ENCODE measurements at regions not wholly inside any gene's neighbourhood (a gene's known extent, or its start where the extent isn't known, plus 50 kb on each side); places are given as distances from the start of the nearest gene placed in this dataset.
A peak's percentile ranks its signal among the peaks of the same experiment; 100 is the strongest.

- H3K27ac ChIP-seq (ENCODE audit: low read depth, low read length): no peak overlapping the region
- H3K9me3 ChIP-seq (ENCODE audit: low read depth, low read length): no peaks in the 10 kb centered on the region
- no peak for TF ChIP-seq CTCF (IDR thresholded peaks at IDR 0.05; ENCODE audit: extremely low read depth, low read depth, low read length)
- DNase-seq (ENCODE audit: insufficient read length, low spot score, missing footprints): no peak
- no peak overlapping the region for H2AFZ ChIP-seq (ENCODE audit: low read length)
- no peaks in the 10 kb centered on the region for H3K36me3 ChIP-seq (ENCODE audit: insufficient read depth, low read length)
- no peak overlapping the region for H3K4me3 ChIP-seq (ENCODE audit: insufficient read depth, low read length)
- H4K20me1 ChIP-seq (ENCODE audit: insufficient read depth, low read length): no peaks in the 10 kb centered on the region
- no peaks in the 10 kb centered on the region for H3K27me3 ChIP-seq (ENCODE audit: insufficient read depth, low read length)
- no peaks in the 10 kb centered on the region for H3K79me2 ChIP-seq (ENCODE audit: insufficient read depth, low read length)
- H3K4me1 ChIP-seq (ENCODE audit: insufficient read depth, low read length): peaks cover 19% of the 10 kb centered on the region
- no peak overlapping the region for H3K4me2 ChIP-seq (ENCODE audit: insufficient read depth, low read length)
Measured at GRCh38 chr3:160170409-160171370, 54.5 kb upstream of the C3orf80 start.

- H3K4me3 ChIP-seq (ENCODE audit: insufficient read depth, low read length): no peak overlapping the region
- peaks cover 19% of the 10 kb centered on the region for H3K4me1 ChIP-seq (ENCODE audit: insufficient read depth, low read length)
- DNase-seq (ENCODE audit: insufficient read length, low spot score, missing footprints): no peak
- no peaks in the 10 kb centered on the region for H3K36me3 ChIP-seq (ENCODE audit: insufficient read depth, low read length)
- no peaks in the 10 kb centered on the region for H3K79me2 ChIP-seq (ENCODE audit: insufficient read depth, low read length)
- H4K20me1 ChIP-seq (ENCODE audit: insufficient read depth, low read length): no peaks in the 10 kb centered on the region
- H3K27ac ChIP-seq (ENCODE audit: low read depth, low read length): no peak overlapping the region
- no peak for TF ChIP-seq CTCF (IDR thresholded peaks at IDR 0.05; ENCODE audit: extremely low read depth, low read depth, low read length)
- no peak overlapping the region for H2AFZ ChIP-seq (ENCODE audit: low read length)
- H3K27me3 ChIP-seq (ENCODE audit: insufficient read depth, low read length): no peaks in the 10 kb centered on the region
- no peaks in the 10 kb centered on the region for H3K9me3 ChIP-seq (ENCODE audit: low read depth, low read length)
- H3K4me2 ChIP-seq (ENCODE audit: insufficient read depth, low read length): no peak overlapping the region
Measured at GRCh38 chr3:160171813-160172212, 53.4 kb upstream of the C3orf80 start.

GRCh38 chr3:160174621-160175020 lies 50.6 kb upstream of the C3orf80 start:
- H3K9me3 ChIP-seq (ENCODE audit: low read depth, low read length): no peaks in the 10 kb centered on the region
- no peak overlapping the region for H2AFZ ChIP-seq (ENCODE audit: low read length)
- no peaks in the 10 kb centered on the region for H3K79me2 ChIP-seq (ENCODE audit: insufficient read depth, low read length)
- H3K4me1 ChIP-seq (ENCODE audit: insufficient read depth, low read length): peaks cover 7% of the 10 kb centered on the region
- H4K20me1 ChIP-seq (ENCODE audit: insufficient read depth, low read length): no peaks in the 10 kb centered on the region
- TF ChIP-seq CTCF (IDR thresholded peaks at IDR 0.05; ENCODE audit: extremely low read depth, low read depth, low read length): no peak
- no peak overlapping the region for H3K4me2 ChIP-seq (ENCODE audit: insufficient read depth, low read length)
- peak overlapping the region; percentile 21 for H3K27ac ChIP-seq (ENCODE audit: low read depth, low read length)
- no peaks in the 10 kb centered on the region for H3K27me3 ChIP-seq (ENCODE audit: insufficient read depth, low read length)
- H3K36me3 ChIP-seq (ENCODE audit: insufficient read depth, low read length): no peaks in the 10 kb centered on the region
- no peak for DNase-seq (ENCODE audit: insufficient read length, low spot score, missing footprints)
- no peak overlapping the region for H3K4me3 ChIP-seq (ENCODE audit: insufficient read depth, low read length)

All from osteoblast (primary cell).